HepG2 (cell line): ENCODE measurements at regions not wholly inside any gene's neighbourhood (a gene's known extent, or its start where the extent isn't known, plus 50 kb on each side); places are given as distances from the start of the nearest gene placed in this dataset.

Experiments used
- ATAC-seq: fragments of 200-7000 bp; cut with Tn5 transposase; 3 replicates; pipeline ENCODE4 v1.9.1; 2020; ENCODE audit warnings: mild to moderate bottlenecking, moderate library complexity
- BruUV-seq: library from RNA; stranded (reverse); fragments of 400-500 nt; replicated peaks from 2 replicates; lab custom pipeline; 2021; lab: Mats Ljungman, UMichigan
- CTCF ChIA-PET: fragments of 300-600 bp; formaldehyde crosslinking; extraction: SDS; loops from one replicate; lab custom pipeline; 2021; ENCODE audit warnings: low total read pairs, inconsistent platforms, low intra/inter-chr PET ratio; lab: Yijun Ruan, JAX
- POLR2A ChIA-PET: fragments of 350-600 bp; sonication (Branson Sonifier 250); formaldehyde crosslinking; loops from one replicate; lab custom pipeline; 2020; ENCODE audit warnings: antibody characterized with exemption, inconsistent platforms; lab: Yijun Ruan, JAX
- DNase-seq: peaks from one replicate; pipeline ENCODE4 v3.0.0-alpha.2; 2015; ENCODE audit warnings: low spot score
- FAIRE-seq: peaks from 3 replicates; lab custom pipeline; 2011; peaks lifted over from hg19 to GRCh38; lab: Jason Lieb, UNC
- H2AFZ ChIP-seq: one replicate; pipeline ENCODE4 v1.6.1; 2011; ENCODE audit warnings: low read length, inconsistent platforms
- H3K27ac ChIP-seq: fragments of 300-600 bp; 3 replicates; pipeline ENCODE4 v1.8.0; 2011; ENCODE audit warnings: mixed run types, mild to moderate bottlenecking, mixed read lengths, low read length, inconsistent platforms; ENCODE audit not compliant: insufficient read depth; ENCODE audit errors: extremely low read length
- H3K27me3 ChIP-seq, 2 experiments: fragments of 200-600 bp in 1 of 2; 2 replicates in 1 of 2; 3 replicates in 1 of 2; pipeline versions ENCODE4 v1.6.0 to v1.8.0; 2011; ENCODE audit warnings: low read length in 2 of 2, mild to moderate bottlenecking in 2 of 2, moderate library complexity in 2 of 2, inconsistent platforms in 1 of 2; ENCODE audit not compliant: insufficient read depth in 2 of 2, control insufficient read depth in 1 of 2
- H3K36me3 ChIP-seq, 2 experiments: fragments of 200-600 bp in 1 of 2; replicated peaks in 1 of 2; 2 replicates in 1 of 2; 3 replicates in 1 of 2; pipeline versions ENCODE4 v1.5.1 to v1.8.0; 2011; ENCODE audit warnings: low read length in 2 of 2, inconsistent platforms in 1 of 2; ENCODE audit not compliant: insufficient read depth in 2 of 2, control insufficient read depth in 1 of 2
- H3K4me1 ChIP-seq: 2 replicates; pipeline ENCODE4 v1.5.1; 2012; ENCODE audit warnings: low read length, inconsistent platforms; ENCODE audit not compliant: insufficient read depth
- H3K4me2 ChIP-seq: 2 replicates; pipeline ENCODE4 v1.6.0; 2011; ENCODE audit warnings: low read depth, low read length, inconsistent platforms
- H3K4me3 ChIP-seq, 3 experiments: fragments of 200-600 bp in 1 of 3; sonication (generic), shearing (Covaris generic) in 1 of 3; replicated peaks in 1 of 3; 2 replicates each; pipeline ENCODE4 v1.5.1; 2011 to 2016; ENCODE audit warnings: low read length in 3 of 3, inconsistent platforms in 2 of 3, low read depth in 2 of 3, mild to moderate bottlenecking in 2 of 3, control low read depth in 1 of 3, mixed read lengths in 1 of 3; ENCODE audit not compliant: insufficient read depth in 1 of 3
- H3K79me2 ChIP-seq: one replicate; pipeline ENCODE4 v1.6.1; 2011; ENCODE audit warnings: low read length, inconsistent platforms; ENCODE audit not compliant: insufficient read depth
- H3K9ac ChIP-seq: 2 replicates; pipeline ENCODE4 v1.6.0; 2011; ENCODE audit warnings: mild to moderate bottlenecking, low read depth, low read length, inconsistent platforms; ENCODE audit not compliant: insufficient read depth
- H3K9me3 ChIP-seq: 2 replicates; pipeline ENCODE4 v1.5.1; 2012; ENCODE audit warnings: mild to moderate bottlenecking, low read length
- H4K20me1 ChIP-seq: 2 replicates; pipeline ENCODE4 v1.6.0; 2011; ENCODE audit warnings: inconsistent platforms, mild to moderate bottlenecking, low read length, moderate library complexity; ENCODE audit not compliant: insufficient read depth
- GATA4 ChIP-seq: sonication (generic); IDR thresholded peaks from 2 replicates; pipeline ENCODE4 v1.6.1; 2016; ENCODE audit warnings: antibody characterized with exemption, low read depth, borderline replicate concordance
- MIXL1 ChIP-seq: IDR thresholded peaks from 2 replicates; pipeline ENCODE4 v1.6.1; 2016
- SIN3A ChIP-seq: IDR thresholded peaks from 2 replicates; pipeline ENCODE4 v1.6.1; 2011; ENCODE audit warnings: low read depth, mild to moderate bottlenecking, control low read depth, low read length, borderline replicate concordance
- TP53 ChIP-seq: sonication (generic); formaldehyde crosslinking; conservative IDR thresholded peaks from 2 replicates; pipeline ENCODE4 v1.4.0; 2020; ENCODE audit warnings: missing genetic modification reagents
- ZNF10 ChIP-seq: sonication (generic); formaldehyde crosslinking; IDR thresholded peaks from 2 replicates; pipeline ENCODE4 v1.4.0; 2020; ENCODE audit warnings: mild to moderate bottlenecking, low read depth, missing genetic modification reagents, borderline replicate concordance
- WGBS: methylation state at CpG from one replicate; pipeline ENCODE4 v1.1.6; 2017; ENCODE audit warnings: low lambda C conversion rate; 5-methylcytosine and 5-hydroxymethylcytosine counted together
- in situ Hi-C: cut with HindIII; loops from 2 replicates; pipeline ENCODE4 v1.10.0; 2017; ENCODE audit warnings: low pct_unique_long_range_greater_than_20kb; ENCODE audit not compliant: extremely low pct_ligation_motif_present
- intact Hi-C: fragments of 100-400 bp; cut with micrococcal nuclease; formaldehyde crosslinking; loops from one replicate; pipeline ENCODE4 v1.10.0; 2022; ENCODE audit not compliant: unreplicated experiment
- TF ChIP-seq, protein P1 (sequence below): IDR thresholded peaks from 2 replicates; pipeline ENCODE4 v1.6.1; 2012; ENCODE audit warnings: low read depth, low read length, improper control_type of control experiment
- TF ChIP-seq, protein P2 (sequence below): sonication (generic); formaldehyde crosslinking; IDR thresholded peaks from 2 replicates; pipeline ENCODE4 v1.8.0; 2022; ENCODE audit warnings: mild to moderate bottlenecking, missing genetic modification reagents

DNA sequence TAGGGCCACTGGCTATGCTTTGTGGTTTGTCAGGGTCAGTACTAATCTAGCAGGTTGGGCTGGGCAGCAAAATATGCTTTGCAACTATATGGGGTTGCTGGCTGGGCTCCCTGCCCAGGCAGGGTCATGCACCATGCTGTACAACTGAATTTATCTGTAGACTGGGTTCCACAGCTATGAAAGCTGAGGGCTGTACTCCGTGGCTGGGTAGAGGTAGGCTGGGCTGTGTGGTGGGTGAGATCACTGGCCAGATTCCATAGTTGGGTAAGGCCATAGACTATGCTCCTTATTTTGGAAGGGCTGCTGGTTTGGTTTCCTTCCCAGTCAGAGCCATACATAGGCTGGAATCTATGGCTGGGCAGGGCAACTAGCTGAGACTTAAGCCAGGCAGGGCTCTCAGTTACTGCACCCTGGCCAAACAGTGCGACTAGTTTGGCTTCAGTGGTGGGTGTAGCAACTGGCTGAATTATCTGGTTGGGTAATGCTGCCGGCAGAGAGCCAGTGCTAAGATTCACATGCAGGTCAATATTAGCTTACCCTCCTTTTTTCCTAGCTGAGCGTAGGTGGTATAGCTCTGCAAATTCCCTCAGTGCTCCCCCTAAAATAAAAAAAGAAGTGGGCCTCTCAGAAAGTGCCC is 769.1 kb upstream of the CDH8 start:
- POLR2A ChIA-PET = no interaction called here
- BruUV-seq = no TSS peak
- intact Hi-C loops = no loop called here

More for the DNA sequence above, 769.1 kb upstream of the CDH8 start:
- 2% methylated on average over 4 of the region's 4 CpGs for WGBS
- no peaks in the 10 kb centered on the region for H3K36me3 ChIP-seq
- H3K4me3 ChIP-seq = no peak overlapping the region
- in situ Hi-C loops = no loop called here
- TF ChIP-seq TP53 (CRISPR knock-in tag) (no peak), SIN3A (no peak), GATA4 (no peak), MIXL1 (CRISPR knock-in tag) (no peak), ZNF10 (CRISPR knock-in tag) (no peak)
- TF ChIP-seq, protein P1, sequence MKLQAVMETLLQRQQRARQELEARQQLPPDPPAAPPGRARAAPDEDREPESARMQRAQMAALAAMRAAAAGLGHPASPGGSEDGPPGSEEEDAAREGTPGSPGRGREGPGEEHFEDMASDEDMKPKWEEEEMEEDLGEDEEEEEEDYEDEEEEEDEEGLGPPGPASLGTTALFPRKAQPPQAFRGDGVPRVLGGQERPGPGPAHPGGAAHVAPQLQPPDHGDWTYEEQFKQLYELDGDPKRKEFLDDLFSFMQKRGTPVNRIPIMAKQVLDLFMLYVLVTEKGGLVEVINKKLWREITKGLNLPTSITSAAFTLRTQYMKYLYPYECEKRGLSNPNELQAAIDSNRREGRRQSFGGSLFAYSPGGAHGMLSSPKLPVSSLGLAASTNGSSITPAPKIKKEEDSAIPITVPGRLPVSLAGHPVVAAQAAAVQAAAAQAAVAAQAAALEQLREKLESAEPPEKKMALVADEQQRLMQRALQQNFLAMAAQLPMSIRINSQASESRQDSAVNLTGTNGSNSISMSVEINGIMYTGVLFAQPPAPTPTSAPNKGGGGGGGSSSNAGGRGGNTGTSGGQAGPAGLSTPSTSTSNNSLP = no peak
- TF ChIP-seq, protein P2, sequence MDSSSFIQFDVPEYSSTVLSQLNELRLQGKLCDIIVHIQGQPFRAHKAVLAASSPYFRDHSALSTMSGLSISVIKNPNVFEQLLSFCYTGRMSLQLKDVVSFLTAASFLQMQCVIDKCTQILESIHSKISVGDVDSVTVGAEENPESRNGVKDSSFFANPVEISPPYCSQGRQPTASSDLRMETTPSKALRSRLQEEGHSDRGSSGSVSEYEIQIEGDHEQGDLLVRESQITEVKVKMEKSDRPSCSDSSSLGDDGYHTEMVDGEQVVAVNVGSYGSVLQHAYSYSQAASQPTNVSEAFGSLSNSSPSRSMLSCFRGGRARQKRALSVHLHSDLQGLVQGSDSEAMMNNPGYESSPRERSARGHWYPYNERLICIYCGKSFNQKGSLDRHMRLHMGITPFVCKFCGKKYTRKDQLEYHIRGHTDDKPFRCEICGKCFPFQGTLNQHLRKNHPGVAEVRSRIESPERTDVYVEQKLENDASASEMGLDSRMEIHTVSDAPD (CRISPR knock-in tag) = no peak
- DNase-seq (no peak), ATAC-seq (no peak), FAIRE-seq (no peak)
- H2AFZ ChIP-seq = no peak overlapping the region
- no peaks in the 10 kb centered on the region for H3K4me1 ChIP-seq
- peaks cover 83% of the 10 kb centered on the region for H3K9me3 ChIP-seq
- H3K4me2 ChIP-seq = no peak overlapping the region
- no peaks in the 10 kb centered on the region for H3K79me2 ChIP-seq
- H3K27ac ChIP-seq = no peak overlapping the region
- CTCF ChIA-PET = no interaction called here
- no peak overlapping the region for H3K9ac ChIP-seq
- H3K27me3 ChIP-seq = no peaks in the 10 kb centered on the region
- no peaks in the 10 kb centered on the region for H4K20me1 ChIP-seq
